ENCODE measurements at regions not wholly inside any gene's neighbourhood (a gene's known extent, or its start where the extent isn't known, plus 50 kb on each side); places are given as distances from the start of the nearest gene placed in this dataset.

GRCh38 chrX:9182041-9182440, 148.1 kb upstream of the FAM9B start:
- CTCF ChIA-PET: no interaction called here
- H3K36me3 Mint-ChIP-seq (ENCODE audit: insufficient read depth, unreplicated experiment): no peaks in the 10 kb centered on the region
- BruUV-seq (replicated peaks): no TSS peak
- no peaks in the 10 kb centered on the region for H3K27me3 Mint-ChIP-seq (ENCODE audit: unreplicated experiment)
- H3K9me3 Mint-ChIP-seq (ENCODE audit: low read depth, unreplicated experiment): no peaks in the 10 kb centered on the region
- no peaks in the 10 kb centered on the region for H3K4me1 Mint-ChIP-seq (ENCODE audit: low read depth, unreplicated experiment)
- no peak for DNase-seq
- no peak overlapping the region for H3K27ac Mint-ChIP-seq (ENCODE audit: unreplicated experiment)
- intact Hi-C loops (cut with micrococcal nuclease; ENCODE audit: unreplicated experiment): loop anchor here (5.0 kb wide), 1 partner anchor 210 kb away; no protein-coding TSS in a partner anchor
- TF ChIP-seq CTCF (IDR thresholded peaks at IDR 0.05; ENCODE audit: unreplicated experiment): no peak
- no peak overlapping the region for H3K4me3 Mint-ChIP-seq (ENCODE audit: low read depth, unreplicated experiment)

- no peaks in the 10 kb centered on the region for H3K27me3 Mint-ChIP-seq (ENCODE audit: unreplicated experiment)
- CTCF ChIA-PET: no interaction called here
- no peak overlapping the region for H3K4me3 Mint-ChIP-seq (ENCODE audit: low read depth, unreplicated experiment)
- no peak for TF ChIP-seq CTCF (IDR thresholded peaks at IDR 0.05; ENCODE audit: unreplicated experiment)
- no peaks in the 10 kb centered on the region for H3K9me3 Mint-ChIP-seq (ENCODE audit: low read depth, unreplicated experiment)
- H3K27ac Mint-ChIP-seq (ENCODE audit: unreplicated experiment): no peak overlapping the region
- H3K4me1 Mint-ChIP-seq (ENCODE audit: low read depth, unreplicated experiment): no peaks in the 10 kb centered on the region
- no peak for DNase-seq
- intact Hi-C loops (cut with micrococcal nuclease; ENCODE audit: unreplicated experiment): loop anchor here (5.0 kb wide), 1 partner anchor 211 kb away; no protein-coding TSS in a partner anchor
- no peaks in the 10 kb centered on the region for H3K36me3 Mint-ChIP-seq (ENCODE audit: insufficient read depth, unreplicated experiment)
- BruUV-seq (replicated peaks): no TSS peak
Measured at GRCh38 chrX:9183481-9183880, 149.6 kb upstream of the FAM9B start.

- H3K36me3 Mint-ChIP-seq (ENCODE audit: insufficient read depth, unreplicated experiment): no peaks in the 10 kb centered on the region
- CTCF ChIA-PET: no interaction called here
- H3K27me3 Mint-ChIP-seq (ENCODE audit: unreplicated experiment): no peaks in the 10 kb centered on the region
- intact Hi-C loops (cut with micrococcal nuclease; ENCODE audit: unreplicated experiment): loop anchor here (5.0 kb wide), 1 partner anchor 212 kb away; no protein-coding TSS in a partner anchor
- no peaks in the 10 kb centered on the region for H3K4me1 Mint-ChIP-seq (ENCODE audit: low read depth, unreplicated experiment)
- no peak for DNase-seq
- BruUV-seq (replicated peaks): no TSS peak
- no peak overlapping the region for H3K4me3 Mint-ChIP-seq (ENCODE audit: low read depth, unreplicated experiment)
- H3K9me3 Mint-ChIP-seq (ENCODE audit: low read depth, unreplicated experiment): no peaks in the 10 kb centered on the region
- no peak for TF ChIP-seq CTCF (IDR thresholded peaks at IDR 0.05; ENCODE audit: unreplicated experiment)
- no peak overlapping the region for H3K27ac Mint-ChIP-seq (ENCODE audit: unreplicated experiment)
Measured at GRCh38 chrX:9184211-9184610, 150.3 kb upstream of the FAM9B start.

GRCh38 chrX:9188117-9188516, 154.2 kb upstream of the FAM9B start:
- H3K4me3 Mint-ChIP-seq (ENCODE audit: low read depth, unreplicated experiment): no peak overlapping the region
- BruUV-seq (replicated peaks): no TSS peak
- no peak for DNase-seq
- H3K27ac Mint-ChIP-seq (ENCODE audit: unreplicated experiment): no peak overlapping the region
- H3K36me3 Mint-ChIP-seq (ENCODE audit: insufficient read depth, unreplicated experiment): no peaks in the 10 kb centered on the region
- CTCF ChIA-PET: interaction anchor here (0.5 kb wide), 1 partner anchor 66 kb away, joined by 3 read pairs; no protein-coding TSS in a partner anchor
- no peaks in the 10 kb centered on the region for H3K27me3 Mint-ChIP-seq (ENCODE audit: unreplicated experiment)
- H3K4me1 Mint-ChIP-seq (ENCODE audit: low read depth, unreplicated experiment): no peaks in the 10 kb centered on the region
- H3K9me3 Mint-ChIP-seq (ENCODE audit: low read depth, unreplicated experiment): no peaks in the 10 kb centered on the region
- no peak for TF ChIP-seq CTCF (IDR thresholded peaks at IDR 0.05; ENCODE audit: unreplicated experiment)
- intact Hi-C loops (cut with micrococcal nuclease; ENCODE audit: unreplicated experiment): no loop called here
